NB4 (cell line): ENCODE measurements at regions not wholly inside any gene's neighbourhood (a gene's known extent, or its start where the extent isn't known, plus 50 kb on each side); places are given as distances from the start of the nearest gene placed in this dataset.

ENCODE experiments used
- DNase-seq: peaks from one replicate; pipeline ENCODE4 v3.0.0; 2010; ENCODE audit warnings: low read depth
- H3K4me3 ChIP-seq: one replicate; pipeline ENCODE4 v1.5.1; 2011; ENCODE audit warnings: mild to moderate bottlenecking, low read depth, low read length, moderate library complexity
- CTCF ChIP-seq: IDR thresholded peaks from one replicate; pipeline ENCODE4 v1.5.1; 2012; ENCODE audit warnings: low read depth, low read length
- MAX ChIP-seq: IDR thresholded peaks from 2 replicates; pipeline ENCODE4 v1.6.1; 2011; ENCODE audit warnings: low read depth, low read length
- MYC ChIP-seq: IDR thresholded peaks from 2 replicates; pipeline ENCODE4 v1.6.1; 2011; ENCODE audit warnings: low read depth, low read length
- POLR2A ChIP-seq: IDR thresholded peaks from 2 replicates; pipeline ENCODE4 v1.6.1; 2011; ENCODE audit warnings: mild to moderate bottlenecking; ENCODE audit not compliant: insufficient read length; ENCODE audit errors: extremely low read depth

DNA sequence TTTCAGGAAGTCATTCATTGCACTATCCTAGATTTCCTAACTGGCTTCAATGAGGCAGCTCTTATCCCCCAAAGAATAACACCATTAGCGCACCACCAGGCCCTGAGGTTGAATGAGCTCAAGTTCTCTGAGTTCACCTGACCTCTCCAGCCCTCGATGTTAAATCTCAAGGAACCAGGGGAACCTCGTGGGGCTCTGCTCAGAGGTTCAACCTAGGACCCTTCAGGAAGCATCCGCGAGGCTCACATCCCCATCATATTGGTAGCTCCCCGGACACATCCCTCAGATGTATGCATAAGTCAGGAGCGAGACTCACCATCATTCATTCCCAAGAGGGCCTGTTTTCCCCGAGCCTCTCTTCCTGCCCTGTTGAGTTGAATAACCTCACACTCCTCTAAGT, 145.6 kb upstream of the KLHL29 start:
- TF ChIP-seq CTCF (no peak), MYC (no peak), MAX (no peak), POLR2A (no peak)
- no peak for DNase-seq
- H3K4me3 ChIP-seq = no peak overlapping the region

- no peak overlapping the region for H3K4me3 ChIP-seq
- DNase-seq = no peak
- TF ChIP-seq POLR2A = no peak
- TF ChIP-seq MYC = no peak
- no peak for TF ChIP-seq MAX
Measured at GRCh38 chr2:23241121-23241520, 143.9 kb upstream of the KLHL29 start.

- TF ChIP-seq POLR2A (no peak), MYC (no peak), CTCF (no peak), MAX (no peak)
- no peak for DNase-seq
- no peak overlapping the region for H3K4me3 ChIP-seq
Measured at GRCh38 chr2:23241611-23242245, 143.3 kb upstream of the KLHL29 start.

GRCh38 chr2:23243073-23243659, 141.8 kb upstream of the KLHL29 start:
- no peak for DNase-seq
- no peak overlapping the region for H3K4me3 ChIP-seq
- TF ChIP-seq CTCF (no peak), POLR2A (no peak), MYC (no peak), MAX (no peak)

DNA sequence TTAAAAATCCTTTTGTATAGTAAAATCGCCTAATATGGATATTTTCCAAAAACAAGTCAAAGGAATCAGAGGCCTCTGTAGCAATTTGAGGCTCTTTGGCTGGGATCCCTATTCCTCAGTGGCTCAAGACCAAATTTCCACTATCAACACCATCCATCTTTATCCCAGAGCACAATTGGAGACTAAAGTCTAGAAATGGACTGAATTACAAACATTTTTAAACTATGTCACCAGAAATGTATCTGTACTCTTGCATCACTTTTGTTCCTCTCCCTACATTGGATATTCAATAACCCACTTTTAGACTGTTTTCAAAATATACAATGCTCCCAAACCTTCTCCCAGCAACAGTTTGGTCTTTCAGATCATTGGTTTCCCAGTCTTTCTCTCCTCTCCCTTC, 140.4 kb upstream of the KLHL29 start:
- H3K4me3 ChIP-seq = no peak overlapping the region
- DNase-seq = no peak
- TF ChIP-seq MAX (no peak), CTCF (no peak), MYC (no peak), POLR2A (no peak)

GRCh38 chr2:23246992-23247683, 137.8 kb upstream of the KLHL29 start:
- DNase-seq = no peak
- TF ChIP-seq MYC = no peak
- no peak for TF ChIP-seq POLR2A
- TF ChIP-seq MAX = no peak
- TF ChIP-seq CTCF = no peak
- no peak overlapping the region for H3K4me3 ChIP-seq
